ENCODE measurements at regions not wholly inside any gene's neighbourhood (a gene's known extent, or its start where the extent isn't known, plus 50 kb on each side); places are given as distances from the start of the nearest gene placed in this dataset.
A peak's percentile ranks its signal among the peaks of the same experiment; 100 is the strongest.

DNA sequence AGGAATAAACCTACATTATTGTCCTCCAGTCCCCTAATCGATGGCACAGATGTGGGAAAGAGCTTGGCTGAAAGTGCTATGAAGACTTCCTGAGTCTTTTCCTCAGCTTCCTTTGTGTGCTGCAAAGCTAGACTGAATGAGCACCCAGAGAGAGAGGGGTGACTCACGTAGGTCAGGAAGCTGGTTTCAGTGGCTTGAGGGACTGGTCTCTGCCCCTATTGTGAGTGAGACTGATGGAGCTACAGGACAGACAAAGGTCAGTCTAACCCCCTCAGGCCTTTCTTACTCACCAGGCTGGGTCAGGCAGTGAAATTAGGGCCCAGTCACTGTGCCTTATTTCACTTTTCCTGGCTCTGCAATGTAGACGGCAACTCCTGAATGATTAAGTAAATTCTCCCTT lies 171.1 kb upstream of the GRB10 start:
- TF ChIP-seq CTCF (IDR thresholded peaks at IDR 0.05; ENCODE audit: control extremely low read depth, extremely low read depth), result no peak
- H3K27me3 ChIP-seq (ENCODE audit: control insufficient read depth in 3 of 3, insufficient read depth in 3 of 3, low read length in 2 of 3), result no peaks in the 10 kb centered on the region
- H3K4me3 ChIP-seq, result no peak overlapping the region
- peaks cover 0 to 3% (median 0%) of the 10 kb centered on the region in 5 donors for H3K4me1 ChIP-seq (ENCODE audit: control insufficient read depth in 5 of 5, insufficient read depth in 5 of 5, low read length in 5 of 5)
- H3K27ac ChIP-seq (ENCODE audit: low read depth in 1 of 2, low read length in 1 of 2), result peak overlapping the region in 1 of 2 donors; percentile 48
- DNase-seq (no peak), ATAC-seq (ENCODE audit: insufficient read depth, low FRiP score) (peak; percentile 64)
- H3K36me3 ChIP-seq (ENCODE audit: control insufficient read depth in 4 of 4, insufficient read depth in 4 of 4, low read length in 4 of 4), result no peaks in the 10 kb centered on the region
- H3K9ac ChIP-seq (ENCODE audit: insufficient read depth in 1 of 2, low read length in 2 of 2), result no peak overlapping the region
- 34 to 56% methylated on average over 3 of the region's 3 CpGs for WGBS, 2 donors
- peaks cover 0 to 2% (median 0%) of the 10 kb centered on the region in 4 donors for H3K9me3 ChIP-seq (ENCODE audit: control insufficient read depth in 4 of 4, insufficient read depth in 3 of 4, low read length in 3 of 4)

- Histone ChIP-seq H3K27me3 (ENCODE audit: control insufficient read depth in 3 of 3, insufficient read depth in 3 of 3, low read length in 2 of 3) (no peaks in the 10 kb centered on the region), H3K9me3 (ENCODE audit: control insufficient read depth in 4 of 4, insufficient read depth in 3 of 4, low read length in 3 of 4) (peaks cover 0 to 2% (median 0%) of the 10 kb centered on the region in 4 donors), H3K27ac (ENCODE audit: low read depth in 1 of 2, low read length in 1 of 2) (no peak overlapping the region), H3K4me3 (no peak overlapping the region), H3K9ac (ENCODE audit: insufficient read depth in 1 of 2, low read length in 2 of 2) (no peak overlapping the region), H3K36me3 (ENCODE audit: control insufficient read depth in 4 of 4, insufficient read depth in 4 of 4, low read length in 4 of 4) (no peaks in the 10 kb centered on the region), H3K4me1 (ENCODE audit: control insufficient read depth in 5 of 5, insufficient read depth in 5 of 5, low read length in 5 of 5) (peaks cover 0 to 3% (median 0%) of the 10 kb centered on the region in 5 donors)
- no peak for ATAC-seq (ENCODE audit: insufficient read depth, low FRiP score)
- TF ChIP-seq CTCF (IDR thresholded peaks at IDR 0.05; ENCODE audit: control extremely low read depth, extremely low read depth), result no peak
- 80 to 87% methylated on average over 6 of the region's 6 CpGs for whole genome bisulfite sequencing, 2 donors
- no peak for DNase-seq
These were observed 170.6 kb upstream of the GRB10 start for GRCh38 chr7:50953303-50953702.

GRCh38 chr7:50952544-50952943 lies 169.8 kb upstream of the GRB10 start:
- H3K9ac ChIP-seq (ENCODE audit: insufficient read depth in 1 of 2, low read length in 2 of 2), result no peak overlapping the region
- H3K9me3 ChIP-seq (ENCODE audit: control insufficient read depth in 4 of 4, insufficient read depth in 3 of 4, low read length in 3 of 4), result peaks cover 0 to 2% (median 0%) of the 10 kb centered on the region in 4 donors
- H3K4me3 ChIP-seq, result no peak overlapping the region
- H3K36me3 ChIP-seq (ENCODE audit: control insufficient read depth in 4 of 4, insufficient read depth in 4 of 4, low read length in 4 of 4), result no peaks in the 10 kb centered on the region
- no peaks in the 10 kb centered on the region for H3K27me3 ChIP-seq (ENCODE audit: control insufficient read depth in 3 of 3, insufficient read depth in 3 of 3, low read length in 2 of 3)
- DNase-seq (no peak), ATAC-seq (ENCODE audit: insufficient read depth, low FRiP score) (no peak)
- H3K4me1 ChIP-seq (ENCODE audit: control insufficient read depth in 5 of 5, insufficient read depth in 5 of 5, low read length in 5 of 5), result peaks cover 0 to 3% (median 0%) of the 10 kb centered on the region in 5 donors
- 65 to 80% methylated on average over 3 of the region's 3 CpGs for WGBS, 2 donors
- no peak overlapping the region for H3K27ac ChIP-seq (ENCODE audit: low read depth in 1 of 2, low read length in 1 of 2)
- TF ChIP-seq CTCF (IDR thresholded peaks at IDR 0.05; ENCODE audit: control extremely low read depth, extremely low read depth), result no peak

DNA sequence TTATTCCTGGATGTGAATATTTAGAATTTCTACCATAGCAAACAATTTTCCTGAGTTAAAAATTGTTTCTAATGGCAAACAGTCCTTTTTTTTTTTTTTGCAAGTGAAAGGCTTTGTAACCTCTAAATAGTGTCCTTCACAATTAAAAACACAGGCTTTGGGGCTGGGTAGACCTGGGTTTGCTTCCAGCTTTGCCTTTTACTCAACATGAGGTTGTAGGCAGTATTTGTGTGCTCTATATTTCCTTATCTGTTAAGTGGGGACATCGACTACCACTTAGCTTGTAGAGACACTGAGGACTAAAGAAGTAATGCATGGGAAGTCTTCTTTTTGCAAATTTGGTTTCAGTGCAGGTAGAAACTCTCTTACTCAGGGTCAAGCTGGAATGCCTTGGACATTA lies 169.4 kb upstream of the GRB10 start:
- DNase-seq, result no peak
- WGBS, 2 donors, result 75 to 90% methylated on average over 1 of the region's 1 CpG
- no peak overlapping the region for H3K4me3 ChIP-seq

More for the DNA sequence above, 169.4 kb upstream of the GRB10 start:
- Histone ChIP-seq H3K4me1 (ENCODE audit: control insufficient read depth in 5 of 5, insufficient read depth in 5 of 5, low read length in 5 of 5) (peaks cover 0 to 3% (median 0%) of the 10 kb centered on the region in 5 donors), H3K9ac (ENCODE audit: insufficient read depth in 1 of 2, low read length in 2 of 2) (no peak overlapping the region), H3K9me3 (ENCODE audit: control insufficient read depth in 4 of 4, insufficient read depth in 3 of 4, low read length in 3 of 4) (peaks cover 0 to 2% (median under 1%) of the 10 kb centered on the region in 4 donors), H3K36me3 (ENCODE audit: control insufficient read depth in 4 of 4, insufficient read depth in 4 of 4, low read length in 4 of 4) (no peaks in the 10 kb centered on the region), H3K27ac (ENCODE audit: low read depth in 1 of 2, low read length in 1 of 2) (no peak overlapping the region), H3K27me3 (ENCODE audit: control insufficient read depth in 3 of 3, insufficient read depth in 3 of 3, low read length in 2 of 3) (no peaks in the 10 kb centered on the region)
- TF ChIP-seq CTCF (IDR thresholded peaks at IDR 0.05; ENCODE audit: control extremely low read depth, extremely low read depth), result no peak
- no peak for ATAC-seq (ENCODE audit: insufficient read depth, low FRiP score)
